Breast epithelium (tissue), 3 donors: ENCODE measurements at regions not wholly inside any gene's neighbourhood (a gene's known extent, or its start where the extent isn't known, plus 50 kb on each side); places are given as distances from the start of the nearest gene placed in this dataset.

Experiments
- CTCF ChIP-seq, 3 donors: fragments of 450-650 bp; IDR thresholded peaks; one replicate each; pipeline ENCODE4 v1.5.1; 2016 to 2017; ENCODE audit warnings: antibody characterized with exemption in 3 of 3, mild to moderate bottlenecking in 3 of 3, moderate library complexity in 3 of 3
- POLR2A ChIP-seq: fragments of 450-650 bp; IDR thresholded peaks from one replicate; pipeline ENCODE4 v1.6.1; 2016; ENCODE audit warnings: antibody characterized with exemption, mild to moderate bottlenecking, moderate library complexity
- POLR2AphosphoS5 ChIP-seq, 3 donors: sonication (generic); formaldehyde crosslinking; IDR thresholded peaks; one replicate each; pipeline ENCODE4 v1.6.1; 2017; ENCODE audit warnings: antibody characterized with exemption in 3 of 3

- TF ChIP-seq CTCF (IDR thresholded peaks at IDR 0.05), result no peak
- no peak for TF ChIP-seq POLR2A
- no peak for TF ChIP-seq POLR2AphosphoS5 (IDR thresholded peaks at IDR 0.05)
Observed at GRCh38 chr13:50729177-50729576, 114.3 kb downstream of the DLEU7 start.
